Esophagus (tissue), 2 donors: ENCODE measurements at regions not wholly inside any gene's neighbourhood (a gene's known extent, or its start where the extent isn't known, plus 50 kb on each side); places are given as distances from the start of the nearest gene placed in this dataset.
"Not testable (repeated sequence)": the region's sequence is repeated elsewhere in the genome, so short reads cannot be mapped to it uniquely, and the experiment has no call there.

Source experiments
- H3K27ac ChIP-seq, 2 donors: one replicate each; pipeline ENCODE4 v1.5.1; 2013; ENCODE audit warnings: low read depth in 2 of 2, mild to moderate bottlenecking in 2 of 2, inconsistent platforms in 1 of 2, low read length in 1 of 2, moderate library complexity in 1 of 2
- H3K27me3 ChIP-seq, 2 donors: one replicate each; pipeline ENCODE4 v1.6.1; 2013; ENCODE audit warnings: low read length in 2 of 2, control low read depth in 1 of 2, mild to moderate bottlenecking in 1 of 2; ENCODE audit not compliant: insufficient read depth in 2 of 2, control insufficient read depth in 1 of 2
- H3K36me3 ChIP-seq, 2 donors: one replicate each; pipeline ENCODE4 v1.6.1; 2013; ENCODE audit warnings: low read length in 1 of 2; ENCODE audit not compliant: control insufficient read depth in 2 of 2, insufficient read depth in 2 of 2
- H3K4me1 ChIP-seq, 2 donors: one replicate each; pipeline ENCODE4 v1.6.1; 2013; ENCODE audit warnings: low read length in 1 of 2; ENCODE audit not compliant: control insufficient read depth in 2 of 2, insufficient read depth in 2 of 2
- H3K4me3 ChIP-seq, 2 donors: one replicate each; pipeline ENCODE4 v1.5.1; 2013; ENCODE audit warnings: low read length in 2 of 2, mild to moderate bottlenecking in 2 of 2, low read depth in 1 of 2, moderate library complexity in 1 of 2
- H3K9me3 ChIP-seq, 2 donors: one replicate each; pipeline ENCODE4 v1.6.1; 2013; ENCODE audit warnings: mild to moderate bottlenecking in 2 of 2, low read depth in 1 of 2, low read length in 1 of 2, moderate library complexity in 1 of 2; ENCODE audit not compliant: control insufficient read depth in 2 of 2, insufficient read depth in 1 of 2
- WGBS, 2 donors: extraction: QIAGEN DNeasy Blood & Tissue Kit; methylation state at CpG; one replicate each; pipeline ENCODE4 v1.1.7; 2013; 5-methylcytosine and 5-hydroxymethylcytosine counted together
- donor health status: healthy with polysubstance abuse.
- donor health status: Bipolar disorder and iron deficiency.

GRCh38 chr21:24424776-24425175, 1182.5 kb downstream of the MRPL39 start:
- Histone ChIP-seq H3K36me3 (no peaks in the 10 kb centered on the region), H3K4me3 (no peak overlapping the region), H3K27me3 (no peaks in the 10 kb centered on the region), H3K4me1 (no peaks in the 10 kb centered on the region), H3K9me3 (peaks cover 0 to 2% of the 10 kb centered on the region in 2 donors), H3K27ac (no peak overlapping the region)
- 69 to 72% methylated on average over 4 of the region's 4 CpGs for WGBS, 2 donors

- H3K27ac ChIP-seq, result no peak overlapping the region
Measured at GRCh38 chr21:24423546-24423945, 1183.7 kb downstream of the MRPL39 start.

GRCh38 chr21:24420689-24421088, 1186.6 kb downstream of the MRPL39 start:
- Histone ChIP-seq H3K27ac (no peak overlapping the region), H3K27me3 (no peaks in the 10 kb centered on the region), H3K4me1 (no peaks in the 10 kb centered on the region), H3K9me3 (peaks cover 3 to 10% of the 10 kb centered on the region in 2 donors), H3K4me3 (no peak overlapping the region), H3K36me3 (no peaks in the 10 kb centered on the region)
- WGBS, 2 donors, result 8 to 33% methylated on average over 1 of the region's 1 CpG

More at GRCh38 chr21:24423546-24423945, 1183.7 kb downstream of the MRPL39 start:
- H3K27me3 ChIP-seq, result no peaks in the 10 kb centered on the region
- no peak overlapping the region for H3K4me3 ChIP-seq
- no peaks in the 10 kb centered on the region for H3K36me3 ChIP-seq
- H3K4me1 ChIP-seq, result no peaks in the 10 kb centered on the region
- peaks cover 3 to 8% of the 10 kb centered on the region in 2 donors for H3K9me3 ChIP-seq

- H3K4me3 ChIP-seq, result not testable (repeated sequence)
Measured at GRCh38 chr21:24419641-24420040, 1187.6 kb downstream of the MRPL39 start.

GRCh38 chr21:24418671-24419070, 1188.6 kb downstream of the MRPL39 start:
- H3K4me3 ChIP-seq, result no peak overlapping the region
- peaks cover 3 to 10% of the 10 kb centered on the region in 2 donors for H3K9me3 ChIP-seq
- H3K4me1 ChIP-seq, result no peaks in the 10 kb centered on the region
- H3K36me3 ChIP-seq, result no peaks in the 10 kb centered on the region
- no peaks in the 10 kb centered on the region for H3K27me3 ChIP-seq
- no peak overlapping the region for H3K27ac ChIP-seq

More at GRCh38 chr21:24419641-24420040, 1187.6 kb downstream of the MRPL39 start:
- H3K4me1 ChIP-seq, H3K36me3 ChIP-seq, H3K27ac ChIP-seq, H3K27me3 ChIP-seq: not testable (repeated sequence)
- peaks cover 3 to 10% of the 10 kb centered on the region in 2 donors for H3K9me3 ChIP-seq

- H3K27ac ChIP-seq, result no peak overlapping the region
- no peaks in the 10 kb centered on the region for H3K27me3 ChIP-seq
- no peaks in the 10 kb centered on the region for H3K9me3 ChIP-seq
- H3K4me1 ChIP-seq, result no peaks in the 10 kb centered on the region
- H3K36me3 ChIP-seq, result no peaks in the 10 kb centered on the region
- no peak overlapping the region for H3K4me3 ChIP-seq
Measured at GRCh38 chr21:24411429-24411828, 1195.9 kb downstream of the MRPL39 start.

GRCh38 chr21:24403221-24403620, 1204.1 kb downstream of the MRPL39 start:
- WGBS, 2 donors, result 63 to 66% methylated on average over 3 of the region's 3 CpGs
- Histone ChIP-seq H3K27ac (no peak overlapping the region), H3K36me3 (no peaks in the 10 kb centered on the region), H3K4me1 (no peaks in the 10 kb centered on the region), H3K9me3 (no peaks in the 10 kb centered on the region), H3K4me3 (no peak overlapping the region), H3K27me3 (no peaks in the 10 kb centered on the region)

GRCh38 chr21:24395320-24395923, 1211.9 kb downstream of the MRPL39 start:
- no peak overlapping the region for H3K27ac ChIP-seq
- H3K36me3 ChIP-seq, result no peaks in the 10 kb centered on the region
- H3K4me3 ChIP-seq, result no peak overlapping the region
- 29 to 42% methylated on average over 2 of the region's 2 CpGs for WGBS, 2 donors
- H3K27me3 ChIP-seq, result no peaks in the 10 kb centered on the region
- no peaks in the 10 kb centered on the region for H3K9me3 ChIP-seq
- H3K4me1 ChIP-seq, result no peaks in the 10 kb centered on the region

- 65 to 67% methylated on average over 3 of the region's 3 CpGs for WGBS, 2 donors
- H3K27ac ChIP-seq, result no peak overlapping the region
- no peaks in the 10 kb centered on the region for H3K27me3 ChIP-seq
- no peaks in the 10 kb centered on the region for H3K4me1 ChIP-seq
- peaks cover 0 to 3% of the 10 kb centered on the region in 2 donors for H3K9me3 ChIP-seq
- H3K4me3 ChIP-seq, result no peak overlapping the region
- H3K36me3 ChIP-seq, result no peaks in the 10 kb centered on the region
Measured at GRCh38 chr21:24375201-24375600, 1232.1 kb downstream of the MRPL39 start.

GRCh38 chr21:24372506-24372905, 1234.8 kb downstream of the MRPL39 start:
- Histone ChIP-seq H3K27ac (no peak overlapping the region), H3K4me3 (no peak overlapping the region), H3K36me3 (no peaks in the 10 kb centered on the region), H3K9me3 (peaks cover 0 to 5% of the 10 kb centered on the region in 2 donors), H3K4me1 (no peaks in the 10 kb centered on the region), H3K27me3 (no peaks in the 10 kb centered on the region)
- 85 to 92% methylated on average over 4 of the region's 4 CpGs for WGBS, 2 donors
